NCI-H226 (cell line): ENCODE measurements at regions not wholly inside any gene's neighbourhood (a gene's known extent, or its start where the extent isn't known, plus 50 kb on each side); places are given as distances from the start of the nearest gene placed in this dataset.
"Not testable (repeated sequence)": the region's sequence is repeated elsewhere in the genome, so short reads cannot be mapped to it uniquely, and the experiment has no call there.

Source experiments
- DNase-seq: peaks from one replicate; pipeline ENCODE4 v3.0.0-alpha.2; 2015

DNA sequence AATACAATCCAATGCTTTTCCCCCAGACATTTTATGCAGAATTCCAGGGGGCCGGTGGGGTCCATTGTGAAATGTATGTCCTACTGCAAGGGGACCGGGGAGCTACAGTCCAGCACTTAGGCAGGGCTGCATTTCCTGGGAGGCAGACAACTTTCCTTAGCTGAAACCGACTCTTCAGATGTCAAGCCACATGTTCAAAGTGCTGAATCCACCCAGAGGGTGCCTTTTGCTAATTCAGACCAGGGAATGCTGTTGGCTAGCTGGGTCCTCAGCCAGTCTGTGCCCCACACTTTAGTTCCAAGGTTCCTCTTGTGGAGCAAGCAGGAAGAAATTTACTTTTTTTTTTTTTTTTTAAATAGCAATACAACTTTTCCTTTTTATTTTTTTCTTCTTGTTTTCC, 219.5 kb upstream of the LRTM1 start:
- no peak for DNase-seq

DNA sequence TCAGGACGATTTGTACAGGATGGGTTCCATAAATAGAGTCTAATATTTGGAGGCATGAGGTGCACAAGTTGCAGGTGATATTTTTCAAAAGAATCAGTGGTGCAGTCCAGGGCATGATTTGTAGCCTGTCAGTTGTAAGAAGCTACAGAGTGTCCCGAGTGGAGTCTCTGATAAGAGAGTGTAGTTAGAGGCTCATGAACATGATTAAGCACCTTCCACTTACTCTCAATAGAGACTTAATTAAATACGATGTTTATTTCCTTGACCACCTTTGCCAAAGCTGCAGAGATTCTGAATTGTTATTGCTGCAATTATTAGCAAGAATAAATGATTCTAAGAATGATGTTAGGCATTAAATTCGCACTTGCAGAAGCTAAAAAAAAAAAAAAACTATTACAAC, 218.4 kb upstream of the LRTM1 start:
- DNase-seq: no peak

DNA sequence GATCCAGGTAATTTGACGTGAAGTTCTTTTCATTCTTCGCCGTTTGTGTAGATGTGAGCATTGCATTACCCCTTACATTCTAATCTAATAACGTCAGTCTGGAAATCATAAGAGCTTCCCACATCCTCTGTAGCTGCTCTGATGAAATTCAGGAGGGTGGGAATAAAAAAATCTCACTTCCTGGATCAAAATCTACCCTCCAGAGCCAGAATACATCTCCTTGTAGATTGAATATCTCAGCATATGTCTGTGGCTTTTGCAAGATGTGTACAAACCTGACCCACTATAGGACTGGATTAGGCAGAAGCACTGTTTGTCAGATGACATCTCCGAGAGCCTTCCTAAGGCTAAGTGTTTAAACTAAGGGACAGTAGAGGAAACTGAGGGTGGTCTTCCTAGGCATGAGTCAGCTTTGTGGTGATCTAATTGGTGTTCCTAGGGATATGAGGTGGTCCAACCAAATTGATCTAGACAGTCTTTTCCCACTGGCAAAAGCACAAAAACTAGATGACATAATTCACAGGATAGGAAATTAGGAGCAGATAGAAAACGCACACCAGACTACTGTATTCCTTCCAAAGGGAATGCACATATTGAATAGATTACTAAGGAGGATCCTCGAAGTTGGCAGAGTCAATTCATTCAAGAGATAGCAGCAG, 216.3 kb upstream of the LRTM1 start:
- peak; percentile 40 for DNase-seq

DNA sequence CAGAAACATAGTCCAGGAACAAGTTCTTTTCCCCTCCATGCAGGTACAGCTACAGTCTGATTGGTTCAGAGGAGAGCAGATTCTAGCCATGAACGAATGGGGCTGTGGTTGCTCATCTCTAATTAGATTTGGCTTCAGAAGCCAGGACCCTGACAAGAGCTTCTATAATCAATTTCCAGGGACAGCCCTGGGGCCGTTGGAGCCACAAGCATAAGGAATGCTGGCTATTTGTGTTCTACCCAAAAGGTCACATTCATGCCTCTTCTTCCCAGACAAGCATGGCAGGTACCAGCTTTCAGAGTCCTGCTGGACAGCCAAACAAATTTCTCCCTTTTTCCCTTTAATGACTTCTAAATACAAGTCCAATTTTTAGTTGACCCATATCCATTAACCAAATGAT, 215.5 kb upstream of the LRTM1 start:
- no peak for DNase-seq

DNA sequence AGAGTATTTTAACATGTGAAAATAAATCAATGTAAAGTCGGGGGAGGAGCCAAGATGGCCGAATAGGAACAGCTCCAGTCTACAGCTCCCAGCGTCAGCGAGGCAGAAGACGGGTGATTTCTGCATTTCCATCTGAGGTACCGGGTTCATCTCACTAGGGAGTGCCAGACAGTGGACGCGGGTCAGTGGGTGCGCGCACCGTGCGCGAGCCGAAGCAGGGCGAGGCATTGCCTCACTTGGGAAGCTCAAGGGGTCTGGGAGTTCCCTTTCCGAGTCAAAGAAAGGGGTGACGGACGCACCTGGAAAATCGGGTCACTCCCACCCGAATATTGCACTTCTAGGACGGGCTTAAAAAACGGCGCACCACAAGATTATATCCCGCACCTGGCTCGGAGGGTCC, 208.4 kb upstream of the LRTM1 start:
- not testable (repeated sequence) for DNase-seq

DNA sequence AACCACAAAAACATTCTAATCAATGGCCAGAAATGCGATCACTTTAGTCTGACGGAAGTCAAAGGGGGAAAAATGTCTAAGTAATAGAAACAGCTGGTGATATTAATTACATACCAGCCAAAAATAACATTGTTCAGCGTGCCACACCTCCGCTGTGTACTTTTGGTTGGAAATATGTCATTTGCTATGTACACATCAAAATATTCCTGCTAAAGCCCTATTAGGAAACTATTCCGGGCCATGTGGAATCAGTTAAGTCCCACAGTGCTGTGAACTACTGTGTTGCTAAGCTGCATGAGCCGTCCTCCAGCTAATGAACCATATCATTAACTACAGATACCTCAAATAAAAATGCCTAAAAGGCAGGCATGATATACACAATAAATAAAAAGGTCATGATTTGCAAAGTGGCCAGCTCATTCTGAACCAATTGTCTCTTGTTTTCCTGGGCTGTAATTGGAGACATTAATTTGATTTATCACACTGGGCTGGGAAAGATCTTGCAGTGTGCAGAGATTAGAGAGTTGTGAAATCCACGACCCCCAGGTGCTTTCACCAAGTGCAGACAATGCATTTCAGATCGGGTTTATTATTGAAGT, 200.5 kb upstream of the LRTM1 start:
- no peak for DNase-seq

DNA sequence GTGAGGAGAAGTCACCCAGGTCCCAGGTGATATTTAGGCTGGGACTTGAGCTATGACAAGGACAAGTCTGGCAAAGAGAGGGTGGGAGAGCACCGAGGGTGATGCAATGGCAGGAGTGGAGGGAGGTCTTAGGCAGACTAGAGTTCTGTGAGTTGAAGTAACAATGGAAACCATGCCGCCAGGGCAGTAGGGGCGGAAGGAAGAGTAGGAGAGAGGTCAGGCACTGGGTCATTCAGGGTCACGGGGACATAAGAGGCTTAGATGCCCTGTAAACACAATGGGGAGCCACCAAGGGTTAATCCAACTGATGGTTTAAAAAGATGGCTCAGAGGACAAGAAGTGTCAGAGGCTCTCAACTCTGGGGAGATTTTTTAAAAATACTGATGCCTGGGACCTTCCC, 199.7 kb upstream of the LRTM1 start:
- no peak for DNase-seq

DNA sequence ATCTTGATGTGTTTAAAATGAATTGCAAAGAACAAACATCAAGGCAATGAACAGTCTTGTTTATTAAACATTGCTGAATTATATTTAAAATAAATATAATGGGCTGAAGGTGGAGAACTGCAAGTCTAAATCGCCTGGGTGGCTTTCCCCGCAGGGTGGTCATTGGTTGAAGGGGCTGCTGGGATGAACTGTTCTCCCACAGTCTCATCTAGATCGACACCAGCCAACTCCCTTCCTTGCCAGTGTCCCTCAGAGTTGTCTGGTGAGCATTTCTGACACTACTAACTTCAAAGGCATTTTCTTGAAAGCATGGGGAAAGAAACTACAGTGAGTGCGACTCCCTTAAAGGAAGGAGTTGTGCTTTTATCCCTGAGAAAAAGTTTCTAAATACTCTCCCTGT, 196.5 kb upstream of the LRTM1 start:
- DNase-seq: no peak
